SIG-M5 treated with dmso at 0.1 percent for 504 hours (cell line): ENCODE measurements at regions not wholly inside any gene's neighbourhood (a gene's known extent, or its start where the extent isn't known, plus 50 kb on each side); places are given as distances from the start of the nearest gene placed in this dataset.
A peak's percentile ranks its signal among the peaks of the same experiment; 100 is the strongest.
"Not testable (repeated sequence)": the region's sequence is repeated elsewhere in the genome, so short reads cannot be mapped to it uniquely, and the experiment has no call there.

Source experiments
- DNase-seq: peaks from one replicate; lab custom pipeline; 2025; ENCODE audit not compliant: unreplicated experiment; lab: John Stamatoyannopoulos, UW

- DNase-seq = not testable (repeated sequence)
Observed at GRCh38 chr1:168457296-168457695, 86.5 kb downstream of the XCL2 start.

- DNase-seq = no peak
Observed at GRCh38 chr1:168455764-168456163, 88.0 kb downstream of the XCL2 start.

DNA sequence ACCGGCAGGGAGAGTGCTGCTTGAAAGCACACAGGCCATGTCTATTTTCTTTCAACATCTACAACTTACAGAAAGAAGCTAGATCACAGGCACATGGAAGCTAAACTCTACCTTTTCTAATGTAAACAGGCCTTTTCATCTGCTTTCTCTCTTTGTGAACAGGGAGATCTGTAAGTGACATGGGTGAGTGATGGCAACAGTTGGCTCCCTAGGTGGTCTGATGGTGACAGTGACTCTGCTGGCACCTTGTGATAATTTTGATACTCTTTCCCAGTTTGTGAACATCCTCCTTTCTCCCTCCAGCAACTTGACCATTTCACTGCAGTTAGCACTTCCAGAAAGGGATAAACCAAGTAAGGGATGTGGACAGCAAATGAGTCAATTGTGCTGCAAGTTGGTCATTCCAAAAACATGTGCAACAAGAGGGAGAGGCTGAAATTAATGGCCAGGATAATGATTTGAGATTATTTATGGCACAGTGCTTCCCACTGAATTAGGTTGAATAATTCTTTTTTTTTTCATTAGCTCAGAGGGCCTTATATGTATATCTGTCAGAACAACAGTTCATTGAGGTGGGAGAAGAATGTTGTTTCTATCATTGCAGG lies 89.5 kb downstream of the XCL2 start:
- no peak for DNase-seq

- DNase-seq = no peak
Observed at GRCh38 chr1:168453056-168453455, 90.7 kb downstream of the XCL2 start.

- DNase-seq = no peak
Observed at GRCh38 chr1:168452329-168452728, 91.5 kb downstream of the XCL2 start.

- DNase-seq = no peak
Observed at GRCh38 chr1:168447871-168448270, 95.9 kb downstream of the XCL2 start.

- no peak for DNase-seq
Observed at GRCh38 chr1:168446081-168446480, 97.7 kb downstream of the XCL2 start.

DNA sequence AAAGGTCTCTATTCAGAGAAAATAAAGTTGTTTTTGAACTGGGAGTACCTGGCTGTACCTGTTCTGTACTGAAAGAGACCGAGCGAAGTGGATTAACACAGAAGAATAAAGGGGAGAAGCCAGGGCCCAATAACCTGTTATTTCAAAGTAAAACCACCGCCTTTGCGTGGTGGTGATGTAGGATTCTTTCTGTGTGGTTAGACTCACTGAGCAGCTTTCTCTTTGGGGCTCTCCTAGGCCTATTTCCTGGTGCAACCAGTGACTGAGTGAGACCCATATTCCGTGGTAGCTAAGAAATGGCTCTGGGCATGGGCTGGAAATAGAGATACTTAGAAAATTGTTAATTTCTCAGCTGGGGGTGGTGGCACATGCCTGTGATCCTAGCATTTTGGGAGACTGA lies 99.9 kb downstream of the XCL2 start:
- no peak for DNase-seq

GRCh38 chr1:168443356-168443755 lies 100.4 kb downstream of the XCL2 start:
- no peak for DNase-seq

DNA sequence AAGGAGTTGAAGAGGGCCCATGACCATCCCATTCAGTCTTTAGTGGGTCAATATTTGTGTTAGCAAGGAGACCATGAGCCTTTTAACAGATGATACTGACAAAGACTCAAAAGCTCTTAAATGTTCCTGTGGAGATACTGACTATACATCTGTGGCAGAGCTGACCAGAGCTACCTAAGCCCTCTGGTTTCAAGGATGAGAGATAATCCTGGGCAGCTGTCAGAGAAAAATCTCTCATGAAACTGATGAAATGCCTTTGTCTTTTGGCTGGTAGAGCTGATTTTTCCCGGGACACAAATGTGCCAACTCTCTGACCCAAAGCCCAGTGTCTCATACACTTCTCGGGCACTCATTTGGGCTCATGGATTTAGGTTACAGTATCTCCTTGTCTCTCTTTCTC lies 100.9 kb downstream of the XCL2 start:
- no peak for DNase-seq

- DNase-seq = no peak
Observed at GRCh38 chr1:168441745-168442144, 102.1 kb downstream of the XCL2 start.

DNA sequence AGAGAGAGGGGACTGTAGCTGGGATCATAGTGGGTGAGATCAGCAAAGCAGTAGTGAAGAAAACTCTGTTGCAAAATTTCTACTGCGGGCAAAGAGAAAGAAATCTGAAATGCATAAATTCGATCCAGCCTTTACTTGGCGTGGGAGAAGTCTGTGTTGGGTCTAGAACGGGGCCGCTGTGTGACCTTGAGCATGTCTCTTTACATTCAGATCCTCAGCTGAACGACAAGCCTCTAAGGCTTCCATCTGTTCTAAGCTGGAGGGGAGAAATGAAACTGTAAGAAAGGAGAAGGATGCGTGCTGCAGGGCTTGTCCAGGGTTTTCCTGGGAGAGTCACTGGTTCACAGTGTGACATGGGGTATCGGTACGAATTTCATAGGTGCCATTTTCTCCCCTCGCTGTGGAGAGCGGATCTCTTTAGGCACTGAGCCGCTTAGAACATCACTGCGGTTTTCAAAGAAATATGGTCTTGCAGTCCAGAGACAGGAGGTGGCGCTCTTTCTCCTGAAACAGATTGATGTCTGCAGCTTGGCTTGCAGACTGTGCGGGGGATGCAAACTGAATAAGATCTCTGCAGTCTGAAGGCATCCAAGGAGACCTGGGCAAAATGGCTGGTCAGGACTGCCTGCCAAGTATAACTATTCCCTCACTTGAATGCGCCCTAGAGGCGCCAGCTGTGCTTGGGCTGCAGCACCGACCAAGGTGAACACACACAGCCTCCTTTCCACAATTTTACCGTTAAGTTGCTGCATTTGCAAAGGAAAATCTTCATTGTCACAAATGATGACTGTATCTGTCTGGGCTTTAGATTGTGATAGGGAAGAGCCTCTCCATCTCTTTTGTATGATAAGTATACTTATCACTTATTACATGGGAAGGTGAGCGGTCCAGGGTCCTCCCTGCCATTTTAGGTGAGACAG lies 104.1 kb downstream of the XCL2 start:
- DNase-seq = peak; percentile 88

DNA sequence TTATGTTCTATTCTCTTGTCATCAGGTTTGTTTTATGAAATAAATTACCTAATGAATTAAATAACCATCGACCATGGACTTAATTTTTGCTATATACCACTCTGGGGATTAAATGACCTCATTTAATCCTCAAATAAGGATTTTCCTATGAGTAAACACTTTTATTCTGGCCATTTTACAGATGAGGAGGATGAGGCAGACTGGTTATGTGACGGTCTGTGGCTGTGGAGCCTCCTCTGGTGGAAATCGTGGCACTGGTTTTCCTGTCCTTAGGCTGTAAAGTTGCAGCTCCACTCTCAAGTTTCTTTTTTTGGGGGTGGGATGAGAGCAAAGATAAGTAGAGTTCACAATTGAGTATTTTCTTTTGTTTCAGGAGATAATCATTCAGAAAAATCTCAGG lies 105.2 kb downstream of the XCL2 start:
- DNase-seq = no peak

GRCh38 chr1:168437821-168438220 lies 106.0 kb downstream of the XCL2 start:
- no peak for DNase-seq

DNA sequence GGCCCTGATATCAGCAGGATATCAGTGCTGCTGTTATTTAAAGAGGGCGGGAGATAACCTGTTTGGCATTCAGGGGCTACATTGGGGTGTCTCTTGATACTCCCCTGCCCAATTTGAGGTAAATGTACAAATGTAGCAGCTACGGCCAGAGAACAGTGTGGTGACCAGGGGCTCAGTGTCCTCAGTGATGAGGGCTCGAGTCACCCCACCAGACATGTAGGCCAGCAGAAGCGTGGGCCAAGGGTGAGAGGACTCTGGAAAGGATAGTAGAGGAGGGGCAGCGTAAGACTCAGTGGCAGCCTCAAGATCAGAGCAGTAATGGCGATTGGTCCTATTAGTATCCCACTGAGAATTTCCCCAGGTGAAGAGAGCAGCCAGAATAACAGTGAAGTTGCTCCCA lies 108.4 kb downstream of the XCL2 start:
- DNase-seq = no peak

- no peak for DNase-seq
Observed at GRCh38 chr1:168433238-168433637, 110.6 kb downstream of the XCL2 start.

- DNase-seq = no peak
Observed at GRCh38 chr1:168431882-168432281, 111.9 kb downstream of the XCL2 start.

DNA sequence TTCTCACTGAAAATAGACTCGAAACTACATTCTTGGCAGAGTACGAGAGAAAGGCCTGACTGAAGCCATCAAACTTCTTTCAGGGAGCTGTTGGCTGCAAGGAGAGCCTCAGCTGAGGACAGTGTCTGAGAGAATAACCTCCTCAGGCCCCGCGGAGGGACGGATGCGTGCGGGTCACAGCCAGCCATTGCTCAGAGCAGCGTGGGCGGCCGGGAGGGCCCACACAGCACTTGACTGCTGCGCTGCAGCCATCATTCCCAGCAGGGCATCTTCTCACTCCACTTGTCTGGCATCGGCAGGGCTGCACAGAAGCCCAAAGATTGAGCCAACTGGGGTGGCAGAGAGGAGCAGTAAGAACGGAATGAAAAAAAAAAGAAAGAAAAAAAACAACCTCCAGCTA lies 113.5 kb downstream of the XCL2 start:
- DNase-seq = no peak

DNA sequence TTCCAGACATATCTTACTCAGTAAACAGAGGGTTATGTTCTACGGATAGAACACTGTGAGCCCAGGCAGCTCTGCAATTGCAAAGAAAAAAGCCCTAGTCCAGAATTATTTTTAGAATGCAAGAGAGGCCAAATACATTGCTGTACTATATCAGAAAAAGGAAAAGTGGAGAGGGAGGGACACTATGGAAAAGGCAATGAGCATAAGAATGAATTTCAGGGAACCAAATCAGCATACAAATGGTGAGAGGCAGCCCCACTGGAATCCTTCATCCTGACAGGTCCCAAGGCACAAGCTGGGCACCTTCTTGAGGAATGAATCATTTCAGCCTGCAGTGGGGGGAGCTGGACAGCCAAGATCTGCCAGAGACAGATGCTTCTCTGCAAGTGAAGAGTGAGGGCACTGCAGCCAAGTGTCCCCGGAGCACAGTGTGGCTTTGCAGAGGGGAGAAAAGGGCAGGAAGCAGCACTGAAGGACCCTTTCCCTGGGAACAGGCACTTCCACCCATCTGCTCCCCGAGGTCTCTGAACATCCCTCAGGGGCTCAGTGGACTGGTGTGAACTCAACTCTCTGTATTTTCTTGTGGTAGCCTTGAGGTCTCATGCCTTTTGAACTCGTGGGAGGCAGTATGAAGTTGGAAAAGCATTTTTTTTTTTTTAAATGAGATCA lies 115.6 kb downstream of the XCL2 start:
- DNase-seq = no peak

- DNase-seq = no peak
Observed at GRCh38 chr1:168427051-168427450, 116.7 kb downstream of the XCL2 start.

- DNase-seq = no peak
Observed at GRCh38 chr1:168424281-168424680, 119.5 kb downstream of the XCL2 start.
